HPDE6-E6E7 (cell line): ENCODE measurements at regions not wholly inside any gene's neighbourhood (a gene's known extent, or its start where the extent isn't known, plus 50 kb on each side); places are given as distances from the start of the nearest gene placed in this dataset.
"Not testable (repeated sequence)": the region's sequence is repeated elsewhere in the genome, so short reads cannot be mapped to it uniquely, and the experiment has no call there.

ENCODE experiments used
- DNase-seq: peaks from one replicate; pipeline ENCODE4 v3.0.0; 2011; ENCODE audit warnings: missing footprints; ENCODE audit errors: extremely low spot score

GRCh38 chr1:8144323-8144722 lies 118.2 kb upstream of the ERRFI1 start:
- DNase-seq = no peak

- no peak for DNase-seq
These were observed 117.0 kb upstream of the ERRFI1 start for GRCh38 chr1:8142955-8143629.

- DNase-seq = no peak
These were observed 113.8 kb upstream of the ERRFI1 start for GRCh38 chr1:8139941-8140340.

GRCh38 chr1:8139383-8139782 lies 113.3 kb upstream of the ERRFI1 start:
- no peak for DNase-seq

DNA sequence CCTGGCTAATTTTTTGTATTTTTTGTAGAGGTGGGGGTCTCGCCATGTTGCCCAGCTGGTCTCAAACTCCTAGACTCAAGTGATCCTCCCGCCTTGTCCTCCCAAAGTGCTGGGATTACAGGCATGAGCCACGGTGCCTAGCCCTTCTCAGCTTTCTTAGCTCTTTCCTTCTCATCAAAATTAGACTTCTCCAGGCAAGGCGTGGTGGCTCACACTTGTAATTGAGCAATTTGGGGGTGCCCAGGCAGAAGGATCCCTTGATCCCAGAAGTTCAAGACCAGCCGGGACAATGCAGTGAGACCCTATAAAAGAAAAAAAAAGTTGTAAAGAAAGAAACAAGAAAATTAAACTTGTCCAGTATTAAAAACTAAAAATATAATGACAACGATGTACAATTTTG lies 112.6 kb upstream of the ERRFI1 start:
- DNase-seq = no peak

GRCh38 chr1:8137481-8138244 lies 111.6 kb upstream of the ERRFI1 start:
- peak; percentile 63 for DNase-seq

GRCh38 chr1:8136766-8137165 lies 110.7 kb upstream of the ERRFI1 start:
- no peak for DNase-seq

DNA sequence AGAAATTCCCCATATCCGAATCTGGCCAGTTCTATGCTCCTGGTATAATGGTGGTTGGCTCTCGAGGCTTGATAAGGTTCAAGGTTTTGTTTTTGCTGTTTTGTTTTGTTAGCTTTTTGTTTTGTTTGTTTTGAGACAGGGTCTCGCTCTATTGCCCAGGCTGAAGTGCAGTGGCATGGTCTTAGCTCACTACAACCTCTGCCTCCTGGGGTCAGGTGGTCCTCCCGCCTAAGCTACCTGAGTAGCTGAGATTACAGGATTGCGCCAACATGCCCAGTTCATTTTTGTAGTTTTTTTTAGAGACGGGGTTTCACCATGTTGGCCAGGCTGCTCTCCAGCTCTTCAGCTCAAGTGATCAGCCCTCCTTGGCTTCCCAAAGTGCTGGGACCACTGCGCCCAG lies 109.1 kb upstream of the ERRFI1 start:
- no peak for DNase-seq

DNA sequence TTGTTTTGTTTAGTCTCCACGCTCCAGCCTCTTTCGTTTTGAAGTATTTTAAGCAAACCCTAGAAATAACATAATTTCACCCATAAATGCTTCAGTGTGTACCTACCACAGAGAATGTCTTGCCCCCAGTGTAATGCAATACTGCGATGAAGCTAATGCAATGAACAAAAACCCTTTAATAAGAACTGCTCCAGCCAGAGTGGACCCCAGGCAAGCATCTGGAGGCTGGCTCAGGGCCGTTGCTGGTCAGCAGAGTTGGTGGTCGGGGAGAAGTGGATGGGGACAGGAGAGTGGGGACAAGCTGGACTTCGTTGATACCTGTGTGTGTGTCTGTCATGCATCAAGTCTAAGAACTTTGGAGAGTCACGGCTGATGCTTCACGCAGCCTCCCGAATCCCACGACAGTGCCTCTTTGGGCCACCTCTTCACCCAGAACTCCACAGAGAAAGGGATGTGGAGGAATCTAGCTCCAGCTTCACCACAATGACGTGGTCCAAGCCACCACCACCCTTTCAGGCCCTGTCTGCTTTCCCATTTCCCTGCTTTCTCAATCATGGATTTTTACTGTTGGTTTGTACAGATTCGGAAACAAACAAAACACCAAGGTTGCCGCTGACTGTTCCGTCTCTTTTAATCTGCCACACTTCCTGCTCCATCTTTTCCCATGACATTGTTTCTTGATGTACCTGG lies 108.6 kb upstream of the ERRFI1 start:
- DNase-seq = no peak

GRCh38 chr1:8133657-8134430 lies 107.7 kb upstream of the ERRFI1 start:
- DNase-seq = peak; percentile 66

- DNase-seq = no peak
These were observed 107.1 kb upstream of the ERRFI1 start for GRCh38 chr1:8133190-8133589.

DNA sequence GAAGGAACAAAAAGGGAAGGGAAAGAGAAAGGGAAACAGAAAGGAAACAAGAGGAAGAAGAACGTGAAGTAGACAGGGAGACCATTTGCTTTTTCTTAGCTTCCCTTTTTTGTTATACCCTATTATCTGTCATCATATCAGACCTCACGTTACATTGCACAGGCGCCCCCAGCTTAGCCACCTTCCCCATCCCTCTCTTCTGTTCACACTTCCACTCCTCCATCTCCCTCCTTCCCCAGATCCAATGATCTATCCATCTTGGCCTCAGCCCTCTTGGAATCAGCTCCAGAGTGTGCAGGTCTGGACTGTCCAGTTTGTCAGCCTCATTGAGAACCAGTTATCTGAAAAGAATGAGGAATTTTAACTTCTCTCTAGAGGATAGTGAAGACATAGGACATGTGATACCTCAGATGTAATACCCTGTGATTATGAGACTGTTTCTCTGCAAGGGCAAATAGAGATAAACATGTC lies 101.1 kb upstream of the ERRFI1 start:
- DNase-seq = no peak

DNA sequence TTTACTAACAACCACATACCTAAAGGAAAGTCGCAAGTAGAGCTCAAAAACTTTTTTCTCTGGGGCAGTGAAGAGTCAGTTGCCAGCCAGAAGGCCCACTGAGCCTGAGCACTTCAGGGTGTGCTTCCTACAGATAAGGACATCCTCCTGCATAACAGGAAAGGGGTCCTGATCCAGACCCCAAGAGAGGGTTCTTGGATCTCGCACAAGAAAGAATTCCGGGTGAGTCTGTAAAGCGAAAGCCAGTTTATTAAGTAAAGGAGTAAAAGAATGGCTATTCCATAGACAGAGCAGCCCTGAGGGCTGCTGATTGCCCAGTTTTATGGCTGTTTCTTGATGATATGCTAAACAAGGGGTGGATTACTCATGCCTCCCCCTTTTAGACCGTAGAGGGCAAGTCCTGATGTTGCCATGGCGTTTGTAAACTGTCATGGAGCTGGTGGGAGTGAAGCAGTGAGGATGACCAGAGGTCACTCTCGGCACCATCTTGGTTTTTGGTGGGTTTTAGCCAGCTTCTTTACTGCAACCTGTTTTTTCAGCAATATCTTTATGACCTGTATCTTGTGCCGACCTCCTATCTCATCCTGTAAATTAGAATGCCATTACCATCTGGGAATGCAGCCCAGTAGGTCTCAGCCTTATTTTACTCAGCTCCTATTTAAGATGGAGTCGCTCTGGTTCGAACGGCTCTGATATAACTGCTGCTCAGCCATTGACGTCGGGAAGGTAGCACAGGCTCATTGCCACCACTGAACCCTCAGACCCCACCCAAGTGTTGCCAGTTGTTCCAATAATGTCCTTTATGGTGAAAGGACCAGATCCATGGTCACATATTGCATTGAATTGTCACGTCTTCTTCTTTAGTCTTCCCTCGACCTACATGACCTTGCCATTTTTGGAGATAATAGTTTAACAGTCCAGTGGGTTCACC lies 96.6 kb upstream of the ERRFI1 start:
- no peak for DNase-seq

- DNase-seq = no peak
These were observed 96.0 kb upstream of the ERRFI1 start for GRCh38 chr1:8122160-8122476.

DNA sequence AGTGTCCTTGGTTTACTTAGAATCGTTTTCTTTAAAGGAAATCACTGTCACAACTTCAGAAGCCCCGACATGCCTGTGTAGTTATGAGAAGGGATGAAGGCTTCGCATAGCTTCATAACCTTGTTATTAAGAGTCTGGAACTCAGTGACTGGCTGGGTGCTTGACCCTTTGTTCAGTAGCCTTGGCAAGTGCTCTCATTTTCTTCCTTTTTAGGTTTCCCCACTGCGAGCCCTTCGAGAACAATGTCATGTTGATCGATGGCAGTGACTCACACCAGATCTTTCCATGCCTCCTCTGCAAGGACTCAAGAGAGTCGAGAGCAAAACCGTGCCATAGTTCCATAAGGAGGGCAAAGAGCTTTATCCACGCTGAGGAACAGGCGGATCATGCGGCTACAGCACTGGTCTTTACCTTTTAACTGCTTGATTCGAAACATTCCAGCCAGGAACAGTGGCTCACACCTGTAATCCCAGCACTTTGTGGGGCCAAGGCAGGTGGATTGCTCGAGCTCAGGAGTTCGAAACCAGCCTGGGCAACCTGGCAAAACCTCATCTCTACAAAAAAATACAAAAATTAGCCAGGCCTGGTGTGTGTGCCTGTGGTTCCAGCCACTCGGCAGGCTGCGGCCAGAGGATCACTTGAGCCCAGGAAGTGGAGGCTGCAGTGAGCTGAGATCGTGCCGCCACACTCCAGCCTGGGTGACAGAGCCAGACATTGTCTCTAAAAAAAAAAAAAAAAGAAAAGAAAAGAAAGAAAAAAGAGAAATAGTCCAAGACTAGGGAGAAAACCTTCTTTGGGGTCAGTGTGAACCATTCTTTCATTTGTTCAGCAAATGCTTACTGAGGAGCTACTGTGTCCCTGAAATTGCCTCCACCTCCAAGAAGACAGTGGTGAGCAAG lies 95.4 kb upstream of the ERRFI1 start:
- DNase-seq = no peak

DNA sequence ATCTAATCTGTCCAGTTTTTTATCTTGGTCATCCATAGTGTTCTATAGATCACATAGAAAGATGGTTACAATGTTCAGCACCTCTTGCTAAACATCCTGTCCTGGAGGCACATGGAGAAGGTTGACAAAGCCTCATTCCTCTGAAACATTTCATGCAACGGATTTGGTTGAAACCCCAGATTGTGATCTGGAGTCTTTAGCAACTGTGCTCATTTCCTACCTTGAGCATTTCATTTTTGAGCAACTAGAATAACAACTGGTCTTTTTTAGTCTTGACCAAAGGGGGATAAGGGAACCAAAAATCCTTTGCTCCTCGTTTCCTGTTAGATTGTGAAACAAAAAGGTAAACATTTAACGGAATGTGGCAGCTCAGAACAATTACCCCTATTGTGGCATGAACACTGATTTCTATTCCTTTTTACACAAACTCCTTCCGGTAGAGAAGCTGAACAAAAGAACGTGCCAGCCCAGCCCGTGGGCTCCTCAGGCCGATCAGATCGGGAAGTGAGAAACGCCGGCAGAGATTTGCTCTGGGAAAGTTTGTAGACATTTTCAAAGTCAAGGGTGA lies 94.7 kb upstream of the ERRFI1 start:
- DNase-seq = no peak

DNA sequence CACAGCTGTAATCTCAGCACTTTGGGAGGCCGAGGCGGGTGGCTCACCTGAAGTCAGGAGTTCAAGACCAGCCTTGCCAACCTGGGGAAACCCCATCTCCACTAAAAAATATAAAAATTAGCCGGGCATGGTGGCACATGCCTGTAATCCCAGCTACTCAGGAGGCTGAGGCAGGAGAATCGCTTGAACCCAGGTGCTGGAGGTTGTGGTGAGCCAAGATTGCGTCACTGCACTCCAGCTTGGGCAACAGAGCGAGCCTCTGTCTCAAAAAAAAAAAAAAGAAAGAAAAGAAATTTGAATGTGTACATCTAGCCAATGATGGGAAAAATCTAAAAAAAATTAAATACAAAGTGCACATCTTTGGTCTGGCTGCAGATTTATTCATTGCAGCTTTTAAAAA lies 92.6 kb upstream of the ERRFI1 start:
- DNase-seq = not testable (repeated sequence)

DNA sequence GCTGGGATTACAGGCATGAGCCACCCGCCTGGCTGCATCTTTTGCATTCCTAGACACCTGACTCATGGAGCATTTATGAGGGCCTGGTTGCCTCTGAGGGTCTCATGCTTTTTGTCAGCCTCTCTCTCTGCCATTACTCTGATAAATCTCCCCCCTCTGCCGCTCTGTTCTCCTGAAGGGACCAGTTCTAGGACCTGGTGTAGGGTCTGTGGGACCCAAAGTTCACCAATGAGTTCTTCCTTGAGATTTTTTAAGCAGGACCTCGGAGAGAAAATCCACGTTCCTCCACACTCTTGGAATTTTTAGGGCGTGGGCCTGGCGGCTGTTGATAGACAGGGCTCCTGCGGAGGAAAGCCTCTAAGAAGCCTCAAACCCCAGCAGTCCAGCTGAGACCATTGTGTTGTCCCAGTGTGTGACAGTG lies 91.9 kb upstream of the ERRFI1 start:
- DNase-seq = no peak

DNA sequence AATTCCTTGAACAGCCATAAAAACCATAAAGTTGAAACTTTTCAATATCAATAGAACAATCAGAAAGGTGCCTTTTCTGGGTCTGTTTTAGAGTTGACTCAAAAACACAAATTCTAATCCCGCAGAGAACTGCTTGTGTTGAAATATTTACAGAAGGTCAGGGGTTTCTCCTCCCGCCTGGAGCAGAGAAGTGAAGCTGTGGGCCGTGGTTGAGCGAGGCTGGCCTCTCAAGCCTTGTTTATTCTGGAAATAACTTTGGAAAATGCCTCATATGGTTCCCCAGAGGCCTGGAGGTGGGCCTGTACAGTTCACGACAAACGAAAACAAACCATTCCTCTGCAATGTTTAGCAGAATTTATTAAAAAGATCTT lies 90.8 kb upstream of the ERRFI1 start:
- no peak for DNase-seq

DNA sequence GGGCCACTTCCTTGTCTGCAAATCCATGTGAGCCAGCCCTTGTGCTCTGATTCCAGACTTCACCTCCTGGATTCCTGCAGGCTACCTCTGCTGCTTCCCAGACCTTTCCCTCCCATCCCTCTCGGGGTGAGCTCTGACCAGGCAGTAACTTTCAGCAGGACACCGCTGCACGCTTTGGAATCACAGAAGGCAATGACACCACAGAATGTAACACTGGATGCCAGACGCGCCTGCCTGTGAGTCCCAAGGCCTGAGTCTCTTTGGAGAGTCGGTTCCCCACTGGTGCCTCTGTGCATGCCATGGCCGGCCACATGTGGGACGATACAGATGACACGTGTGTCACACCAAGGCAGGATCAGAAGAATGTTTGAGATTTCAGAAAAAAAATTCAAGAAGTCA lies 89.7 kb upstream of the ERRFI1 start:
- no peak for DNase-seq
